GM18502 (cell line): ENCODE measurements at regions not wholly inside any gene's neighbourhood (a gene's known extent, or its start where the extent isn't known, plus 50 kb on each side); places are given as distances from the start of the nearest gene placed in this dataset.

Source experiments
- ATAC-seq: cut with Tn5 transposase; IDR thresholded peaks from one replicate; pipeline ENCODE4 v1.9.1; 2021; ENCODE audit warnings: mild to moderate bottlenecking; ENCODE audit not compliant: unreplicated experiment, poor library complexity

- no peak for ATAC-seq
These were observed 50.5 kb upstream of the ADA2 start for GRCh38 chr22:17269607-17270261.

GRCh38 chr22:17269224-17269606 is 50.0 kb upstream of the ADA2 start:
- ATAC-seq, result no peak
